ENCODE measurements at regions not wholly inside any gene's neighbourhood (a gene's known extent, or its start where the extent isn't known, plus 50 kb on each side); places are given as distances from the start of the nearest gene placed in this dataset.

DNA sequence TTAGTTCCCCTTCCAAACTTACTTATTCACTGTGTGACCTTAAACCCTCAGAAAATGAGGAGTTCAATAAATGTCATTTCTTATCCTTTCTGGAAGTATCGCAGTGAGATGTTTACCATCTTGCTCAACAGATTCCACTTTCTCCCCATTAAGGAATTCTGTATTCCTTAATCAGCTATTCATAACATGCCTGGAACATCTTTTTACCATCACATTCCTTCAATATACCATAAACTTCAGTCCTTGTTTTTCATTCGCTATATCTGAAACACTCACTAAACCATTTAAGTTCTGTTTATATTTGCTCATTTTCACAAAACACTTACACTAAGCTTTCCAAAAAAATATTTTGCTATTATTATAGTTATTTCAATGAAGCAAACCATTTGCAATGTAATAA, 1158.6 kb downstream of the CDH12 start:
- DNase-seq (ENCODE audit: low read depth), result no peak

DNA sequence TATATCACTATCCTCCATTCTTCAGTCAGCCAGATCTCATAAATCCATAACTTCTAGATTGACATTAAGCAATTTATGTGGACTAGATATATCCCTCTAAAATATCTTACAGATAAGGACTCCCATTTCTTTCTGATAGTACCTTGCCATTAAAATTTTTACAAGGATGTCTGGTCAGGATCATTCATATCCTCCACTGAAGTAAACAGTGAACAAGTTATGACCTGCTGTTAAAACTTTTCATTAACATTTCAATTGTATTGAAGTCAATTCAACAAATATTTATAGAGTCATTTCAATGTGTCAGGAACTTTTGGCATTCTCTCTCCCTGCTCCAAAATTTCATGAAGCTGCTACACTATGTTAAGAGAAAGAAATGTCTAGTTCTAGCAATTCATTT, 1159.6 kb downstream of the CDH12 start:
- DNase-seq (ENCODE audit: low read depth), result no peak

DNA sequence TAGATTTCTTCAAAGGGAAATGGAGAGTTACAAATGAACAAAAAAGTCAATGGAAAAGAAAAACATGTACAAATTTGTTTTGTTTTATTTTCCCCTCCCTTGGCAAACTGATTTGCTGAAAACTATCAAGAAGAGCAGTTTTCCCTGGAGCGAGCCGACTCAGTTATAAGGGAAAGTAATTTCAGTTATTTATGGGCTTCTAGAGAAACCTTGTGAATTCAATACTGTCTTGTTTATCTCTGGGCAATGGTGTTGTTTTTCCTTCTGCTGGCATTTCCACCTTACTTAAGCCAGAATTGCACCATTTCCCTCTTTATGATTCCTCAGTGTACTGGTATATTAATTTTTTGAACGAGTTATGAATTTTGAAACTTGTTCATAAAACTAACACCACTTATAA, 1163.6 kb downstream of the CDH12 start:
- DNase-seq (ENCODE audit: low read depth), result no peak

DNA sequence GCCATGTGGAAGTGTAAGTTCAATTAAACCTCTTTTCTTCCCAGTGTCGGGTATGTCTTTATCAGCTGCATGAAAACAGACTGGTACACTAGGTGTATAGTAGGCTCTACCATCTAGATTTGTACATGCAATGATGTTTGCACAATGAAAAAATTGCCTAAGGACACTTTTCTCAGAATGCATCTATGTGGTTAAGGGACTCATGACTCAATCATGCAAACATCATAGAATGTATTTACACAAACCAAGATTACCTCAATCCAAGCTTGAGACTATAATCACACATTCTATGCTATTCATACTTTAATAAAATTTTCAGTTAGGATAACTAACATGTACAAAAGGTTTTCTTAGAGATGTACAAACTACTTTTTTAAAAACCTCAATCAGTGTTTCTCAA, 1164.5 kb downstream of the CDH12 start:
- DNase-seq (ENCODE audit: low read depth), result peak; percentile 32

DNA sequence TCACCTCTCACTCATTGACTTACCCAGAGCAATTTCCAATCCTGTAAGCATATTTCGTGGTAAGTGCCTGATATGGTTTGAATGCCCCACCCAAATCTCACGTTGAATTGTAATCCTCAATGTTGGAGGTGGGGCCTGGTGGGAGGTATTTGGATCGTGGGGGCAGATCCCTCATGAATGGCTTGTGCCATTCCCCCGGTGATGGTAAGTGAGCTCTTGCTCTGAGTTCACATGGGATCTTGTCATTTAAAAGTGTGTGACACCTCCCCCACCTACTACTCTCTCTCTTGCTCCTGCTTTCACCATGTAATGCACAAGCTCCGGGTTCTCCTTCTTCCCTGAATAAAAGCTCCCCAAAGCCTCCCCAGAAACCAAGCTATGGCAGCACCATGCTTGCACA, 1165.5 kb downstream of the CDH12 start:
- DNase-seq (ENCODE audit: low read depth), result no peak

DNA sequence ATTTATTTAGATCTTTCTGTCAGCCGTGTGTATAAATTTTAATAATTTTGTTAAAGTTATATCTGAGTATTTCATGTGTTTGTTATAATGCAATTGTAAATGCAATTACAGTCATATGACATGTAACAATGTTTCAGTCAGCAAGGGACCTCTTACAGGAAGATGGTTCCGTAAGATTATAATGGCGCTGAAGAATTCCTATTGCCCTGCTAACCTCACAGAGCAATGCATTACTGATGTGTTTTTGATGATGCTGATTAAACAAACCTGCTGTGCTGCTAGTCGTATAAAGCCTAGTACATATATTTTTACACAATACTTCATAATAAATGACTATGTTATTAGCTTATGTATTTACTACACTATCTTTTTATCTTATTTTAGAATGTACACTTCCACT, 1166.4 kb downstream of the CDH12 start:
- no peak for DNase-seq (ENCODE audit: low read depth)

DNA sequence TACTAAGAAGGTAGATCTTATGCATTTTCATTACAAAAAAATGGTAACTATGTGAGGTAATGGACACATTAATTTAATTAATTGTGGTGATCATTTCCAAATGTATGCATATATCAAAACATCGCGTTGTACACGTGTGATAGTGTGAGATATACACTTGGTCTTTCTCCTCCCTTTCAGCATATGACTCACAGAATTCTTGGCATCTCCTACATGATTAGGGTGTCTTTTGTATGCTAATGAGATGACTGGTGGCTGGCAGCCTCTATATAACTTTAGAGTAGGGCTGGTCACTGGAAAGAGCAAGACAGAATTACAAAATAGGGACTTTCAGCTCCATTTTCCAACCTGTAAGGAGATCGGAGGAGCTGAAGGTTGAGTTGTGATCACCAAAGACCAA, 1167.6 kb downstream of the CDH12 start:
- DNase-seq (ENCODE audit: low read depth), result no peak

DNA sequence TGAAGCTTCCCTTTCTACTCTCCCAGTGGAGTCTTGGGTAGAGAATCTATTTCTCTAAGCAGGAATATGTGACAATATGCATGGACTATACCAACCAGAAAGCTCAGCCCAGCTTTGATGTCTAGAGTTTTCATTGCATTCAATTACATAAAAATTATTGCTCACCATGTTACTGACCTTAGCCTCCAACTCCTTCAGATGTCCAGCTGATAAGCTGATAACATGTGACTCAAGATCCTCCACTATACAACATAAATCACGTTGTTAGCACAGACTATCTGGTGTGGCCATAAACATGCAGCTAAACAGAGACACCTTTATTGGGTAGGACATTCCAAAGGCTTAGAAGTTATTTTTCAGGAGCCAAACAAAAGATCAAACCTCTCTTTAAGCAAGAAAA, 1168.2 kb downstream of the CDH12 start:
- DNase-seq (ENCODE audit: low read depth), result no peak

DNA sequence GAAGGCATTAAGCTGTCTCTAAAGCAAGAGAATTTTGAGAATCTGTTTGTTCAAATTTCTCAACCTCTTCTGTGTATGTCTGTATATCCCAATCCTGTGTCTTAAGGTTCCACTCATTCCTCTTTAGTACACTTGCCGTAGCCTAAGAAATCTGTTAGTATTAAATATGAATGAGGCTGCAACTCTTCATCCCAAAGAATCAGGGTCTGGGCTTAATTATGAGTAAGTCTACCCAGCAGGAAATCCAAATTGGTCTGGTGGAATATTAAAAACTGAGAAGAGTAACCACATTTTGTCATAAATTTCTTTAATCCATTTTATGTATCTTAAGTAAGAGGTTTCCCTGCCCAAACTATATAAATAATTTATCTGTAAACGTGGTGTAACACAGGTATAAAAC, 1171.2 kb downstream of the CDH12 start:
- DNase-seq (ENCODE audit: low read depth), result no peak

DNA sequence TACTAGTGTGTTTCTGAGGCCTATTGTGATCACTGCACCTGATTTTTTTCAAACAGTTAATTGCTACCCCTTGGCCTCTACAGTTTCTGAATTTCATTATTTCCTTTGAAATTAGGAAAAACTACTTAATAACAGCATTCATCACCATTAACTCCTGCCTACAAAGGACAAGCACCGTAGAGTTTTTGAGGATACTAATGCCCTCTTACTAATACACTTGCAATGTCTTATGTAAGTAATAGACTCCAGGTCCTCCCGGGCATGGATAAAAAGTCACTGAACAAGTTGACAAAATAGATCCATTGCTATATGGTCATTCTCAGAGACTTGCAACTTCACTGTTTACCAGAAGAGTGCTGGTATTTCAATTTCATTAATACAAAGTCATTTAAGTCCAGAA, 1172.5 kb downstream of the CDH12 start:
- DNase-seq (ENCODE audit: low read depth), result no peak

DNA sequence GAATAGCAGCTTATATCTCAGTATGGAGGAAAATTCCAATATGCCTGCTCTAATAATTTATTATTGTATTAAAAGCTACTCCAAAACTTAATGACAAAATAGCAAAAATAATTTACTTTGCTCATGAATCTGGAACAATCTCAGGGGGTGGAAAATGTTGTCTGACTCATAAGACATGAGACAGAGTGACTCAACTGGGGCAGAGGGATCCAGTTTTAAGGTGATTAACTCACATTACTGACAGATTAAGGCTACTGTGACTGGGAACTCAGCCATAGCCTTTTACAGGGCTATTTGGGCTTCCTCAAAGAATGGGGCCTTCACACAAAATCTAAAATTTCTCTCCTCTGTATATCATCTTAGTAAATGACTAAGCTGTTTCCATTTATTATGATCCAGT, 1172.9 kb downstream of the CDH12 start:
- peak; percentile 71 for DNase-seq (ENCODE audit: low read depth)

DNA sequence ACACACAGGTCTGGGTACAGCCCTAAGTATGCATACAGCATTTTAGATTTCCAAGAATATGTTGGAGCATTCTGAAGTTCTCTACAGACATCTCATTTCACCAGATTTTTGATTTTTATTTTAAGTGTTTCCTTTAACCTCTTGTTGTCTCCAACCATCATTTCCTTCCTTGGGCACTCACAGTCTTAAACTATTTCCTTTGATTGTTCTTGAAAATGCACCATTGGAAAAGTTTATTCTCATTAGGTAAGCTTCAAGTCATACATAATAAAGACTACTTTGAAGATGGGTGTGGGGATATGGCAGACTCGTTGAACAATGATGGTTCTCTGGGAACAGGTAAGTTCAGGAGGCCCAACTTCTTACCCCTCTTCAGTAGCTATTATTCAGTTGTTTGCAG, 1174.6 kb downstream of the CDH12 start:
- DNase-seq (ENCODE audit: low read depth), result no peak

DNA sequence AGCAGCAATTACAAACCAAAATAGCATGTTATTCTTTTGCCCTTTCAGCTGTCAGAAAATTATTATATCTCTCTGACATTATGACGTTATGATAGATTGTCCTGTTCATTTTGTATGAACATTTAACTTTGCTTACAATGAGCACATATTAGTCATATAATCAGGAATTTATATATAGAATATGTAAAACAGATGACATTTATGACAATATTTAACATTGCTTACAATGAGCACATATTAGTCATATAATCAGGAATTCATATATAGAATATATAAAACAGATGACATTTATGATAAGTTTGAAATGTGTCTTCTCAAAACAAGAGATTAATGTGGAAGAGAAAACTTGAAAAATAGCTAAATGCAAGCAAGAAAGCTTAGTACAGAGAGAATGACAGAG, 1180.2 kb downstream of the CDH12 start:
- DNase-seq (ENCODE audit: low read depth), result no peak

DNA sequence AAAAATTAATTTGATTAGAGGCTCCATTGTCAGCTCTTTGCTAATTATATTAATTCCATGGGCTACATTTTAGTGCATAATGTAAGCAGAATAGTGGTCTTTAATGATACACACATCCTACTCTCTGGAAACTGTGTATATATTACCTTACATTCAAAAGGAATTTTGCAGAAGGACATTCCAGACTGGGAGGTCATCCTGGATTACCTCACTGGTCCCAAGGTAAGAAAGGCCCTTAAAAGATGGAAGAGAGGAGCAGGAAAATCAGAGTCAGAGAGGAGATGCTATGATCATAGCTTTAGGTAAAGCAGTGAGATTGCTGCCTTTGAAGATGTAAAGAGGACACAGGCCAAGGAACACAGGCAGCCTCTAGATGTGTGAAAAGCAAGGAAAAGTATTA, 1180.8 kb downstream of the CDH12 start:
- DNase-seq (ENCODE audit: low read depth), result no peak

DNA sequence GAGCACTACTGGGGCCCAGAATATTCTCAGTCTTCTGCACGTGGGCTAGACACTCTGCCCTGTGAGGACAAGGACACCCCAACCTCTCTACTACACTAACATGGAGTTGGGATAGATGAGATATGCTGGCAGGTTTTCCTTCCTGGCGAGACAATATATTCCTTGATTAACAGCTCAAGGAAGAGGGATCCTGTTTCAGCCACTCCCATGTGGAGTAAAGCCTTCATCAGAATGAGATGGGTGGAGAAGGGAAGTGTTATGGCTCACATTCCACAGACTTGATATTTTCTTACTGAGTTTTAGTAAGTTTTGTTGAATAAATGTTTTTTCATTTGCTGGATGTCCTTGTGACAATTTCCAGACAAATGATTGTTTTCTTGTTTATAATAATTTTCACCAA, 1187.6 kb downstream of the CDH12 start:
- no peak for DNase-seq (ENCODE audit: low read depth)

DNA sequence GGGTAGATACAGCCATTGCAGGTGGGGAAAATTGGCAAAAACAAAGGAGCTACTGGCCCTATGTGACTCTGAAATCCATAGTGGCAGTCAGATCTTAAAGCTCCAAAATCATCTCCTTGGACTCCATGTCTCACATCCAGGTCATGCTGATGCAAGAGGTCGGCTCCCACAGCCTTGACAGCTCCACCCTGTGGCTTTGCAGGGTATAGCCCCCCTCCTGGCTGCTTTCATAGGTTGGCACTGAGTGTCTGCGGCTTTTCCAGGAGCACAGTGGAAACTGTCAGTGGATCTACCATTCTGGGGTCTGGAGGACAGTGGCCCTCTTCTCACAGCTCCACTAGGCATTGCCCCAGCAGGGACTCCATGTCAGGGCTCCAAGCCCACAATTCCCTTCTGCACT, 1190.1 kb downstream of the CDH12 start:
- DNase-seq (ENCODE audit: low read depth), result no peak

DNA sequence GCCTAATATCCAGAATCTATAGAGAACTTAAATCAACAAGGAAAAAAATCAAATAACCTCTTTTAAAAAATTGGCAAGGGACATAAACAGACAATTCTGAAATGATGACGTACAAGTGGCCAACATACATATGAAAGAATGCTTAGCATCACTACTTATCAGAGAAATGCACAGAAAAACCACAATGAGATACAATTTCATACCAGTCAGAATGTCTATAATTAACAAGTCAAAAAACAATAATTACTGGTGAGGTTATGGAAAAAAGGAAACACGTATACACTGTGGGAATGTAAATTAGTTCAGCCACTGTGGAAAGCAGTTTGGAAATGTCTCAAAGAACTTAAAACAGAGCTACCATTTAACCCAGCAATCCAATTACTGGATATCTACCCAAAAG, 1192.0 kb downstream of the CDH12 start:
- DNase-seq (ENCODE audit: low read depth), result no peak

DNA sequence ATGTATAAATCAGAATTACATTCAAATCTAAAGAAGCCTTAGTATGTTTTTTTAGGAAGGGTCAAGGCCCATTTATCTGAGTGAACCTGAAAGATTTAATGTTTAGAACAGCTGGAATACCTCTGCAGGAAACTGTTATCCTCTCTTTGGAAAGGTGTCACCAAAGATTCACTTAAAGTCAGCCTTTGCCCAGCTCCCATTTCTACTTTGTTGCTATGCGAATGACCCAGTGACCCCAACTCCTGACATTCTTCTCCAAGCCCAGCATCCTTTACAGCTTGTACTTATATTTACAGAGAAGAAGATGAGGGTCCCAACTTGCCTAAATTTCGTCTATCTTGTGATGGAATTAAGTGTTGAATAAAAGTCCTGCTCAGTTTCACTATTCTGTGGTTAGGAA, 1198.6 kb downstream of the CDH12 start:
- no peak for DNase-seq (ENCODE audit: low read depth)

DNA sequence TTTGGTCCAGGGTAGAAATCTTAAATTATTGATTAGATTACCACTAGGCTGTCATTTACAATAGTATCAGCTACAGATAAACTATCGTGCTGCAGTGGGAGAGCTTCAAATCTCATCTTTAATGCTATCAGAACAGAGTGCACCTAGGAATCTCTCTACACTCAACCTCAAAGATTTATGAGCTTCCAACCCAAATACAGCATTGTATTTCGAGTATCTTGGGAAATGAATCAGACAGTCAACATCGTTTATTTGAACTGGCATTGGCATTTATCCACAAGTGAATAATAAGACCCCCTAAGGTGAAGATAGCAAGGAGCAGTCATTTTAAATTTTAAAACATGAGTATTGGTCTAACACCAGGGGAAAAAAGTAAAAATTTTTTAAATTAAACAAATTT, 1203.2 kb downstream of the CDH12 start:
- DNase-seq (ENCODE audit: low read depth), result no peak

DNA sequence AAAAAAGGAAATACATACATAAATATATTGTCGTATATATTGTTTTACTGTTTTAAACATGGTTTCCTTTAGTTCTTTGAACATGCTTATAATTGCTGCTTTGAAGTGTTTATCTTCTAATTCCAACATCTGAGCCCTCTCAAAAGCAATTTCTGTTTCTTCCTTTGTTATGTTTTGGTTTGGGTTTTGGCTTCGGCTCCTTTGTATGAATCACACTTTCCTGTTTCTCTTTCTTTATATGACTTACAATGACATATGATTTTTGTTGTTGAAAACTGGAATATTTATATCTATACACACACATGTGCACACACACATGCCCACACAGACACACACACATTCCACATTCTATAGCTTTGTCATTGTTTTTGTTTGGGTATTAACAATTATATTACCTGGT, 1206.7 kb downstream of the CDH12 start:
- peak; percentile 10 for DNase-seq (ENCODE audit: low read depth)

DNA sequence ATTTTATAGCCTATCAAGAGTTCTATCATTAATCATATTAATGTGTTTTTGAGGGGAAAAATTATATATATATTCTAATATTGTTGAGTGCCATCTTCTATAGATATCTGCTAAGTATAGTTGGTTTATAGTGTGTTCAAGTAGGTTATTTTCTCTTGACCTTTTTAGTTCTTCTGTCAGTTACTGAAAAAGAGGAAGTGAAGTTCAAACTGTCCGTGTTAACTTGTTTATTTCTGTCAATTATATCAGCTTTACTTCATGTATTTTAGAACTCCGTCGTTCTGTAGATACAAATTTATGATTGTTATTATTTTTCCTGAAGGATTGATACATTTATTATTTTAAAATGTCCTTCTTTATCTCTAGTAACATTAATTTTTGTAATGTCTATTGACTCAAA, 1209.1 kb downstream of the CDH12 start:
- DNase-seq (ENCODE audit: low read depth), result no peak

DNA sequence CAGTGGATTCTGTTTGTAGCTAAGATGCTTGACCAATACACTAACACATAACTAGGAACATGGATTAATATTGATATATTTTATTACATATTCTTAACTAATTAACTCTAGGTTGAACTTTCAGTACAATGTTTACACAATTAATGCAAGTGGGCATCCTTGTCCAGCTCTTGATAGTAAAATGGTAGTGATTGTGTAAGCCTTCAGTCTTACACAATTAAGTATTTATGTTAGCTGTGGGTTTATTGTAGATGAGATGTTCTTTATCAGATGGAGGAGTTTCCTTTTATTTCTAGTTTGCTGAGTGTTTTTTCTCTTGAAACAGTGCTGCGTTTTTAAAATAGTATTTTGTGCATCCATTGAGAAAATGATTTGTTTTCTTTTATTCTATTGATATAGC, 1210.8 kb downstream of the CDH12 start:
- no peak for DNase-seq (ENCODE audit: low read depth)

DNA sequence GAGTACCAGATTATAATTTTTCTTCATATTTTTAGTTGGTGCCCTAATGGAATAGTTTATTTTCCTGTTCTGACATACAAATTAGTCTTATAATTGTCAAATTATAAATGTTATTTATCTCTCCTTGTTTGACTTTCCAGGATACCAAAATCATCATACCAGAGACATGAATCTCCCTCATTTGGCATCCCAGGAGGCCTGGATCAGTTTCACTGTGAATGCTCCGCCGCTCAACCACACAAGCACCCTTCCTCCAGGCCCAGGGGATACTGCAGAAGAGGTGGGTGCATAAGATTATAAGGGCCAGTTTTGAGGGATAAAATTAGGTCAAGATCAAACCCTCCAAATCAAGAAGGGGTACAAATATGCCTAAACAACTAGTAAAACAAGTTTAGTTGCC, 1229.3 kb downstream of the CDH12 start:
- DNase-seq (ENCODE audit: low read depth), result no peak

DNA sequence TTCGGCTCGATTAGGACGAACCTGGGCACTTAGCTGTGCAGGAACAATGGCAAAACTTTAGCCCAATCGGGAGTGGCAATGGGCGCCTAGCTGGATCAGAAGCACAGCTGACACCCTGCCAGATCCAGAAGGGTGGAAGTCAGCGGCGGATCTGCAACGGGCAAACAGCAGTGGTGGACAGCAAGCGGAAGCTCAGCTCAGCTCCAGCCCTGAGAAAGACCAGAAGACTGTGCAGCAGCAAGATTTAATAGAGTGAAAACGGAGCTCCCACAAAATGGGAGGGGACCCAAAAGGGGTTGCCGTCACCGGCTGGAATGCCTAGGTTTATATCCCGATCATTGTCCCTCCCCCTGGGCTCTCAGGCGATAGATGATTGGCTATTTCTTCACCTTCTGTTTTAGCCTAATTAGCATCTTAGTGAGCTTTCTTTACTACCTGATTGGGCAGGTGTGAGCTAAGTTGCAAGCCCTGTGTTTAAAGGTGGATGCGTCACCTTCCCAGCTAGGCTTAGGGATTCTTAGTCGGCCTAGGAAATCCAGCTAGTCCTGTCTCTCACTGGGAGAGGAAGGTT, 1237.9 kb downstream of the CDH12 start:
- DNase-seq (ENCODE audit: low read depth), result no peak

DNA sequence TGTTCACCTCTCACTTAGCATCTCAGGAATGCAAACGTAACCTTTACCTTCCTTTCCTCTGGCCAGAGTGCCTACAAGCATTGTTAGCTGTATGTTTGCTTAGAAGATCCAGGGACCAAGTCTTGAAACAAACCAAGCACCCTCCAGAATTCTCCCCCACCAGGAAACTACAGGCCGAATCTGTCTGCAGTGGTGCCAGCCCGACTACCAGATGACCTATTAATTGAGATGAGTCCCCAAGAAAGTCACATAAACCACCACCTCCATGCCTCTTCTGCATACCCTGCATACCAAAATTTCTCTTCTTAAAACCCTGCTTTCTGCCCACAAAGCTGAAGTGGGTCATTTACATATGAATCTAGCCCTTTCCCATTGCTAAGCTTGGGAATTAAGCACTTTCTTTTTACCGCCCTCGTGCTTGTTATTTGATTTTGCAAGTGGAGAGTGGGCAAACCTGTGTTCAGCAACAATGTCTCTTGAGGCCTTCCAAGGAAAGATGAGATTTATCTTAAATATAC, 1239.1 kb downstream of the CDH12 start:
- no peak for DNase-seq (ENCODE audit: low read depth)

Data from non-pigmented ciliary epithelial cell (primary cell).